ENCODE measurements at regions not wholly inside any gene's neighbourhood (a gene's known extent, or its start where the extent isn't known, plus 50 kb on each side); places are given as distances from the start of the nearest gene placed in this dataset.

GRCh38 chr3:117885011-117885441 is 1149.6 kb downstream of the IGSF11 start:
- Mint-ChIP-seq H3K27me3 (ENCODE audit: low read depth, unreplicated experiment) (no peaks in the 10 kb centered on the region), H3K27ac (ENCODE audit: unreplicated experiment) (no peak overlapping the region), H3K9me3 (ENCODE audit: unreplicated experiment) (no peaks in the 10 kb centered on the region), H3K4me3 (ENCODE audit: unreplicated experiment) (no peak overlapping the region), H3K36me3 (ENCODE audit: low read depth, unreplicated experiment) (no peaks in the 10 kb centered on the region), H3K4me1 (ENCODE audit: low read depth, unreplicated experiment) (peaks cover 12% of the 10 kb centered on the region)
- no peak for DNase-seq (ENCODE audit: low read depth)
- H4K20me1 ChIP-seq (ENCODE audit: insufficient read depth, low read length): no peaks in the 10 kb centered on the region
- no peaks in the 10 kb centered on the region for H3K36me3 ChIP-seq (ENCODE audit: insufficient read depth, low read length)
- FAIRE-seq: no peak
- H3K4me2 ChIP-seq (ENCODE audit: low read length): no peak overlapping the region
- no peaks in the 10 kb centered on the region for H3K4me1 ChIP-seq (ENCODE audit: insufficient read depth, low read length)
- H3K9ac ChIP-seq (ENCODE audit: low read length): no peak overlapping the region
- H3K27me3 ChIP-seq (ENCODE audit: insufficient read depth, low read length): no peaks in the 10 kb centered on the region
- no peak for TF ChIP-seq EZH2 (IDR thresholded peaks at IDR 0.05; ENCODE audit: insufficient read depth, low read length)
- no peak for TF ChIP-seq CTCF (IDR thresholded peaks at IDR 0.05; ENCODE audit: insufficient read depth, low read depth, low read length)
- H3K4me3 ChIP-seq (ENCODE audit: insufficient read depth, low read depth, low read length): no peak overlapping the region
- no peak overlapping the region for H2AFZ ChIP-seq (ENCODE audit: low read depth, low read length)
- H3K9me3 ChIP-seq (ENCODE audit: insufficient read depth, low read depth, low read length): no peaks in the 10 kb centered on the region
- H3K79me2 ChIP-seq (ENCODE audit: insufficient read depth, low read length): no peaks in the 10 kb centered on the region
- no peak overlapping the region for H3K27ac ChIP-seq (ENCODE audit: low read depth, low read length)

- H3K27me3 Mint-ChIP-seq (ENCODE audit: low read depth, unreplicated experiment): no peaks in the 10 kb centered on the region
- FAIRE-seq (no peak), DNase-seq (ENCODE audit: low read depth) (no peak)
- Histone ChIP-seq H3K4me3 (ENCODE audit: insufficient read depth, low read depth, low read length) (no peak overlapping the region), H3K4me1 (ENCODE audit: insufficient read depth, low read length) (no peaks in the 10 kb centered on the region), H3K9ac (ENCODE audit: low read length) (no peak overlapping the region), H3K79me2 (ENCODE audit: insufficient read depth, low read length) (no peaks in the 10 kb centered on the region), H4K20me1 (ENCODE audit: insufficient read depth, low read length) (no peaks in the 10 kb centered on the region), H3K27ac (ENCODE audit: low read depth, low read length) (no peak overlapping the region), H3K36me3 (ENCODE audit: insufficient read depth, low read length) (no peaks in the 10 kb centered on the region), H3K27me3 (ENCODE audit: insufficient read depth, low read length) (no peaks in the 10 kb centered on the region), H3K9me3 (ENCODE audit: insufficient read depth, low read depth, low read length) (no peaks in the 10 kb centered on the region), H3K4me2 (ENCODE audit: low read length) (no peak overlapping the region), H2AFZ (ENCODE audit: low read depth, low read length) (no peak overlapping the region)
- H3K4me1 Mint-ChIP-seq (ENCODE audit: low read depth, unreplicated experiment): peaks cover 12% of the 10 kb centered on the region
- TF ChIP-seq CTCF (IDR thresholded peaks at IDR 0.05; ENCODE audit: insufficient read depth, low read depth, low read length) (no peak), EZH2 (IDR thresholded peaks at IDR 0.05; ENCODE audit: insufficient read depth, low read length) (no peak)
- no peak overlapping the region for H3K4me3 Mint-ChIP-seq (ENCODE audit: unreplicated experiment)
- H3K36me3 Mint-ChIP-seq (ENCODE audit: low read depth, unreplicated experiment): no peaks in the 10 kb centered on the region
- no peak overlapping the region for H3K27ac Mint-ChIP-seq (ENCODE audit: unreplicated experiment)
- H3K9me3 Mint-ChIP-seq (ENCODE audit: unreplicated experiment): no peaks in the 10 kb centered on the region
Observed at GRCh38 chr3:117886147-117886546, 1148.5 kb downstream of the IGSF11 start.

DNA sequence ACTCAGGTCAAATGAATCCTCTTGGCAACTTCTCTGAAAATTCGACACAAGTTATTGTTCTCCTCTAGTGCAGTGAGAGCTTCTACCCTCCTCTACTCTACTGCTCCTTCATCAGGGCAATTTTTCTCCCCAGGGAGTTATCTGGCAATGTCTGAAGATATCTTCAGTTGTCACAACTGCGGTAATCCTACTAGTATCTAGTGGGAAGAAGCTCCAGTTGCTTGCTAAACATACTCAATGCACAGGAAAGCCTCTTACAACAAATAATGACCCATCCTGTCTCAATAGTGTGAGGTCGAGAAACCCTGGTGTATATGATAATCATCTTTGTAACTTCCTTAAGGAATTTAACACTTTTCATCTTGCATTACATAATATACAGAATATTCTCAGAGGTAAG is 1147.6 kb downstream of the IGSF11 start:
- Mint-ChIP-seq H3K4me3 (ENCODE audit: unreplicated experiment) (no peak overlapping the region), H3K9me3 (ENCODE audit: unreplicated experiment) (no peaks in the 10 kb centered on the region), H3K4me1 (ENCODE audit: low read depth, unreplicated experiment) (peaks cover 15% of the 10 kb centered on the region), H3K36me3 (ENCODE audit: low read depth, unreplicated experiment) (no peaks in the 10 kb centered on the region), H3K27me3 (ENCODE audit: low read depth, unreplicated experiment) (no peaks in the 10 kb centered on the region), H3K27ac (ENCODE audit: unreplicated experiment) (no peak overlapping the region)
- H4K20me1 ChIP-seq (ENCODE audit: insufficient read depth, low read length): no peaks in the 10 kb centered on the region
- H3K4me3 ChIP-seq (ENCODE audit: insufficient read depth, low read depth, low read length): no peak overlapping the region
- DNase-seq (ENCODE audit: low read depth) (no peak), FAIRE-seq (no peak)
- H3K4me1 ChIP-seq (ENCODE audit: insufficient read depth, low read length): no peaks in the 10 kb centered on the region
- no peaks in the 10 kb centered on the region for H3K36me3 ChIP-seq (ENCODE audit: insufficient read depth, low read length)
- no peak overlapping the region for H3K27ac ChIP-seq (ENCODE audit: low read depth, low read length)
- no peak for TF ChIP-seq CTCF (IDR thresholded peaks at IDR 0.05; ENCODE audit: insufficient read depth, low read depth, low read length)
- TF ChIP-seq EZH2 (IDR thresholded peaks at IDR 0.05; ENCODE audit: insufficient read depth, low read length): no peak
- no peak overlapping the region for H3K9ac ChIP-seq (ENCODE audit: low read length)
- no peaks in the 10 kb centered on the region for H3K79me2 ChIP-seq (ENCODE audit: insufficient read depth, low read length)
- no peaks in the 10 kb centered on the region for H3K9me3 ChIP-seq (ENCODE audit: insufficient read depth, low read depth, low read length)
- H3K4me2 ChIP-seq (ENCODE audit: low read length): no peak overlapping the region
- no peaks in the 10 kb centered on the region for H3K27me3 ChIP-seq (ENCODE audit: insufficient read depth, low read length)
- no peak overlapping the region for H2AFZ ChIP-seq (ENCODE audit: low read depth, low read length)

Measured in astrocyte (in vitro differentiated cells and primary cell).